ENCODE measurements at regions not wholly inside any gene's neighbourhood (a gene's known extent, or its start where the extent isn't known, plus 50 kb on each side); places are given as distances from the start of the nearest gene placed in this dataset.

DNA sequence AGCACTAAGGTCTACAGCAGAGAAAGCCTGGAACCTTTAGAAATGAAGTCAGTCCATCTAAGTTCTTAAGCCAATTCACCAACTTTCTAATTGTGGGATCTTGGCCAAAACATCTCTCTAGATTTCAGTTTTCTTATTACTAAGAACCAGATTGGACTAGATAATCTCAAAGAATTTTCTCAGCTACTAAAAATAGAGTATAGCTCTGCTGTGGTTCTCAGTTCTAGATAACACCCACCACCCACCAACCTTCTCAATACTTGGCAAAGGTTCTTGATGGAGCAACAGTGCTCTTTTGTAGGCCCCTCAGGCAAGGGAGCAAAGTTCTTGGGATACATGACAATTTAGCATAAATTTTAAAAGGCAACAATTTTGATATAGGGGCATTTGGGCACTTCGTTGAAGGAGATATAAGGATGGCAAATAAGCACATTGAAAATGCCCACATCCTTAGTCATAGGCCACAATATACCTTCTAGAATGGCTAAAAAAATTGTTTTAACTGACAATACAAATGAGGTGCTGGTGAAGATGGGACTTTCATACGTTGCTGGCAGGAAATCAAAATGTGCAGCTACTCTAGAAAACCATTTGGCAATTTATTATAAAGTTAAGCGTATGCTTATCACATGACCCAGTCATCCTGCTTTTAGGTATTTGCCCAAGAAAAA lies 74.4 kb upstream of the TMEM132E start:
- TF ChIP-seq, protein P1, sequence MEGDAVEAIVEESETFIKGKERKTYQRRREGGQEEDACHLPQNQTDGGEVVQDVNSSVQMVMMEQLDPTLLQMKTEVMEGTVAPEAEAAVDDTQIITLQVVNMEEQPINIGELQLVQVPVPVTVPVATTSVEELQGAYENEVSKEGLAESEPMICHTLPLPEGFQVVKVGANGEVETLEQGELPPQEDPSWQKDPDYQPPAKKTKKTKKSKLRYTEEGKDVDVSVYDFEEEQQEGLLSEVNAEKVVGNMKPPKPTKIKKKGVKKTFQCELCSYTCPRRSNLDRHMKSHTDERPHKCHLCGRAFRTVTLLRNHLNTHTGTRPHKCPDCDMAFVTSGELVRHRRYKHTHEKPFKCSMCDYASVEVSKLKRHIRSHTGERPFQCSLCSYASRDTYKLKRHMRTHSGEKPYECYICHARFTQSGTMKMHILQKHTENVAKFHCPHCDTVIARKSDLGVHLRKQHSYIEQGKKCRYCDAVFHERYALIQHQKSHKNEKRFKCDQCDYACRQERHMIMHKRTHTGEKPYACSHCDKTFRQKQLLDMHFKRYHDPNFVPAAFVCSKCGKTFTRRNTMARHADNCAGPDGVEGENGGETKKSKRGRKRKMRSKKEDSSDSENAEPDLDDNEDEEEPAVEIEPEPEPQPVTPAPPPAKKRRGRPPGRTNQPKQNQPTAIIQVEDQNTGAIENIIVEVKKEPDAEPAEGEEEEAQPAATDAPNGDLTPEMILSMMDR (IDR thresholded peaks at IDR 0.05; ENCODE audit: low read depth, low read length) = no peak
- TF ChIP-seq EZH2phosphoT487 (IDR thresholded peaks at IDR 0.05; ENCODE audit: low read depth) = no peak

Measured in OCI-LY3 (cell line).